NAMALWA (cell line): ENCODE measurements at regions not wholly inside any gene's neighbourhood (a gene's known extent, or its start where the extent isn't known, plus 50 kb on each side); places are given as distances from the start of the nearest gene placed in this dataset.

Source experiments
- DNase-seq: peaks from one replicate; pipeline ENCODE4 v3.0.0-alpha.2; 2015; ENCODE audit warnings: low spot score

- DNase-seq = no peak
Observed at GRCh38 chr15:39281094-39281493, 299.8 kb upstream of the THBS1 start.

DNA sequence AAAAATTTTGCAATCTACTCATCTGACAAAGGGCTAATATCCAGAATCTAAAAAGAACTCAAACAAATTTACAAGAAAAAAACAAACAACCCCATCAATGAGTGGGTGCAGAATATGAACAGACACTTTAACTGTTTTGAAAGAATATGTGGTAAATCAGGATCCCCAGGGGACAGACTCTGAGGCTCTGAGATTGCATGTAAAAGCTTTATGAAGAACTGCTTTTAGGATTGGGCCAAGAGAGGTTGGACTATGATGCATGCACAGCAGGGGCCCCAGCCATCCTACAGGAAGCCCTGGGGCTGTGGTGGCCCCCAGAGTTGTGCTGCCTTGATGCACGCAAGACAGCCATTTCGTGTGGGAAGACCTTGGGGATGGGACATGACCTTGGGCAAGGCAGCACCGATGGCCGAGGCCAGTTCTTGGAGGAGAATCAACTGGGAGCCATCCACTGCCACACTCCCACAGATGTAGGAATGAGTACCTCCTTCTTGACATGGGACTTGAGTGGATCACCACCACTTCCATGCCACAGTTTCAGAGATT, 298.1 kb upstream of the THBS1 start:
- DNase-seq = no peak

DNA sequence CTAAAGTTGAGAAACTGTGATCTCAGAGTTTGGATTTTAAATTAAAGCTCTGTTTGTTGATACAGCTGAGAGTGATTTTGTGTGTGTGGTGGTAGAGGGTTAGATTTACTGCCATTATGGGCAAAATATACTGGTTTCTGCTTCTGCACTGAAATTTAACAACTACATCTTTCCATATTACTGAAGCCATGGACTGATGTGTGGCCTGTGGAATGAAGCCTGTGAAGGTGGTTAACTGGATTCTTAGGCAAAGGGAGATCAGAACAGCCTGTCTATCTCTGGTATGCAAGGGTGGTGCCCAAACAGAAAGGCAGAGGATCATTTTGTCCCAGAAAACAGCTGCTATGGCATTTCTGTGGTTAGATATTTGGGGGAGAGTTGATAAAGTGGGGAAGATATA, 297.3 kb upstream of the THBS1 start:
- no peak for DNase-seq

DNA sequence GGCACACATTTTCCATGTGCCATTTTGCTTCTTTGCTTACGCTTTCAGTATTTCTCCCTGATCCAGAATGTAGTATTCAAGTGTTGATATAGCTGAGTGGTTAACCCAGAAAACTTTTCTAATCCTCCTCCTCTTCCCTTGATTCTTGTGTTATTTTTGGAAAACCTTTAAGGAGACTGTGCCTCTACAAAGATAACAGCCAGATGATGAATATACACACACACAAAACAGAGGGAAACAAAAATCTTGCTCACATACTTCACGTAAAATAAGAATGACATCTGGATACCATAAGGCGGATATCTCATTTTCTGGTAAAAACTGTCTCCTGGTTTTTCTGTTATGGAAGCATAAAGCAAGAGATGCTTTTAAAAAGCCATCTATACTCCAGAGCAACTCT, 295.8 kb upstream of the THBS1 start:
- no peak for DNase-seq

GRCh38 chr15:39285663-39286062, 295.2 kb upstream of the THBS1 start:
- DNase-seq = no peak

DNA sequence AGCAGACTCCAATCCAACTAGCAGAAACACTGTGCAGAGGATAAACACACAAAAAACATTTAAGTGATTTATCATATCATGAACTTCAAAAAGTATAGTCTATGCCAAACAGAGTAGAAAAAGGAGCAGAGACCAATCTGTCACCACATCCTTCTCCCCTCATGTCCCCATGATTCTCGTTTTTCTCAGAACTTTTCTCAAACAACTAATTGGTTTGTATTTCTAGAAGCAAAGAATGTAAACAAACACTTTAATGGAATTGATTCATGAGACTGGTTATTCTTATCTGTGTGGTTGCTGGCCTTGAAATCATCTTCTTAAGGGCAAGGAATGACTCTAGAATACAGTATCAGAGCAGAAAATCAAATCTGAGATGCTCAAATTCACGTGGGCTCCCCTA, 294.2 kb upstream of the THBS1 start:
- no peak for DNase-seq

- no peak for DNase-seq
Observed at GRCh38 chr15:39287322-39288195, 293.3 kb upstream of the THBS1 start.

DNA sequence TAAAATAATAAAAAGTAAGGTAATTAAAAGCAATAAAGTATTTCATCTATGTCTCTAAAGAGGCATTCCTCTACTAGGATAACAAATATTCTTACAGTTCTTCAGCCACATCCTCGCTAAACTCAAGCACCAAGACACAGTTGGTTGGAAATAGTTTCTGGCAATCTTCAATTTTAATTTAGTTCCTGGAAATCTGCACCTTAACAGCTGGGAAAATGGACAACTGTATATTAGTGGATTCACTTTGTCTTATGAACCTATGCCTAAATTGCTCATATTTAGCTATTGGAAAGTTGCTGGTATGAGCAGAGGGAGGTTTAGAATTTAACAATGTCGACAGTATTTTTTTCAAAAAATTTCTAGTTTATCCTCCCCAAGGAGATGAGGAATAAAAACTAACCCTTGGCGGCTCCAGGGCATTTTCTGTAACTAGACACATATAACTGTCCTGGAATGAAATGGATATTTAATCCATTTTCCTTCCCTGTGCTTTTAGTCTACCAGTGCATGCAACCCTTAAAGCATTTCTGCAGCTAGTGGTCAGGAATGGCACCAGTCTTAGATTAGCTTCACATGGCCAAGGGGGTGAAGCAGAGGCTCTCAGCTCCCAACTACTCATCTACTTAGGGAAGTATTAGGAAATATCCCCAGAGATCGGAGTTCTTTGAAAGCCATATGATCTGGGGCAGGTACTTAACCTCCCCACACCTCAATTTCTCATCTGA, 290.0 kb upstream of the THBS1 start:
- DNase-seq = no peak

DNA sequence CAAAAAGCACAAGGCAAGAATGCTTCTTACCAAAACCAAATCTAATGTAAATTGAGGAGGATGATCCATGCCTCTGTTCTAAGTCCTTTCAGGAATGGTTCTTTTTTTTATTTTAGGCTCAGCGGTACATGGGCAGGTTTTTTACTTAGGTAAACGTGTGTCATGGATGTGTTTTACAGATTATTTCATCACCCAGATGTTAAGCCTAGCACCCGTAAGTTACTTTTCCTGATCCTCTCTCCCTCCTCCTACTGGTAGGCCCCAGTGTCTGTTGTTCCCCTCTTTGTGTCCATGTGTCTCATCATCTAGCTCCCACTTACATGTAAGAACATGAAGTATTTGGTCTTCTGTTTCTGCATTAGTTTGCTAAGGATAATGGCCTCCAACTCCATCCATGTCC, 289.2 kb upstream of the THBS1 start:
- DNase-seq = no peak

- no peak for DNase-seq
Observed at GRCh38 chr15:39296955-39297354, 283.9 kb upstream of the THBS1 start.

DNA sequence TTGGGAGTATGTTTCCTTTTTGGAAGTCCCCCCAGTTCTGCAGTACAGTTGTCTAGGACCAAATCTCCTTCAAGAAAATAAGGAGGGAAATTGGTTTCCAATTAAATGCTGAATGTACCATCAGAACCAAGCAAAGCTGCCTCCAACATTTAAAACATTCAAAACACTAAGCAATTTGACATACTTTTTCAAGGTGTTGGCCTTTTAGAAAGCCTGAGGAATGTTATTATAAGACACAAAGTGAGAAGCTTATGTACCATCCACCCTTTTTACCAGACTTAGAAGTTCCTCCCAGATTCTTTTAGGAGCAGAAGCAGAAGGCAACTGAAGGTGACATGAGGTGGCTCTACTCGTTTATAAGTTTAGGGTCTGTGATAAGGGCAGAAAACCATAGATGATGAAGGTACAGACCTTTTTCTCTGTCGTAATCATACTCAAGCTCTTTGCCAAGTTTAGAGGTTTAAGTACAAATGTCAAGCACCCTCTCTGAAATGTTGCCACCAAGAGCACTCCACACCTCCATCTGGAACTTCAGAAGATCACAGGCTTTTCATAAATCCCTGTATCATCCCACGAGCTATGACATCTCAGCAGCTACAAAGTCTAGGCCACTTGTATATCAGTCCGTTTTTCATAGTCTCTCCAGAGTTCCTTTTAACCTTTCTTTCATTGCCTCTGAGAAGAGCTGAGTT, 282.5 kb upstream of the THBS1 start:
- no peak for DNase-seq

- no peak for DNase-seq
Observed at GRCh38 chr15:39299486-39300267, 281.2 kb upstream of the THBS1 start.

DNA sequence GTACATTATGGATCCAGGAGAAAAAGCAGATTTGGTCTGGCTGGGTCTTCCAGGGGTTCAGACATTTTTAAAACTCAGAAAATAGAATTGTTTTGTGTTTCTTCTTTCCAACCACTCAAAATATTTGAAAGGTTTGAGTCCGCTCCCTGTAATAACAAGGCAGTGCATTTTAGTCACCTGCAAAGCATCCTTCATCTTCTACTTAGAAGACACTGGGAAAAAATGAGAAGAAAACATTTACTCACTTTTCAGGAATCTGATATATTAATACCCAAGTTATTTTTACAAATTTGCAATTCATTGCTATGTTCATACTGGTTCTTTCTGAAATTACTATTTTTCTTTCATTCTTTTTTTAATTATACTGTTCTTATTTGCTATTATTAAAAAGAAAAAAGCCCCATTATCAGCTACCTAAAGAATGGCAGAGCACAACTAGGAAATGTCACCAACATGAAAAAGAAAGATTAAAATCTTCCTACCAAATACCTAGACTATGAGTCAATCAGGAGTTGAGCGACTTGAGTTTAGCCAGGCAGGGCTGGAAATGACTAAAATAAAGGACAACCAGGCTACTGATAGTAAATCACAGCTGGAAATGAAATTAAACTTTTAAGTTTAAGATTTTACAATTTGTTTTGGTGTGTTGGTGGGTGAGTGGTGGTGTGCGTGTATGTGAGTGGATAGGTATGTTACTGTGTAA, 280.3 kb upstream of the THBS1 start:
- DNase-seq = no peak

- DNase-seq = no peak
Observed at GRCh38 chr15:39301589-39301999, 279.3 kb upstream of the THBS1 start.

GRCh38 chr15:39302936-39303335, 277.9 kb upstream of the THBS1 start:
- no peak for DNase-seq

DNA sequence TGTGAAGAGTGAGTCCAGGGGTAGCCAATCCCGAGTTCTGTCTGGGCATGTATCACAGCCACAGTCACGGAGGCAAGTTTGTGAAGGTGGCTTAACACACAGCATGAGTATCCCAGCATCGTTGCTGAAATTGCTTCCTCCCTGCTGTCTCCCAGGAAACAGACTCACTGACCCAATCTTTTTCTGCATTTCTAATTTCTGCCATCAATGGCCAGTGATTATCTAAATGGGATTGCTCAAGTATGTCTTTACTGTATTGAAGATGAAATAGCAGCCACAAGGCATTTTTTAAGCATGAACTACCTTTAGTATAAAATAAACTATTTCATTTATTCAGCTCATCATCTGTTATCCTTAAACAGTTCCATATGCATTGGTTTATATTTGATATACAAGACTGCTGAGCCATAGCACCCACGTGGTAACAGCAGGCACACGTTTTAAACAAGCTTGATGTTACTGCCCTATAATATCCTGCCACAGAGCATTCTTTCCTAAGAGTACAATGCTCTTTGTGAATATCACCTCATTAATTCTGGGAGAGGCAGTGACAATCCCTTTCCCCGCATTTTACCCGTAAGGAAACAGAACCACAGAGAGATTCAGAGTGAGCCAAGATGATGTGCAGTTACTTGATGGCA, 276.6 kb upstream of the THBS1 start:
- DNase-seq = no peak

DNA sequence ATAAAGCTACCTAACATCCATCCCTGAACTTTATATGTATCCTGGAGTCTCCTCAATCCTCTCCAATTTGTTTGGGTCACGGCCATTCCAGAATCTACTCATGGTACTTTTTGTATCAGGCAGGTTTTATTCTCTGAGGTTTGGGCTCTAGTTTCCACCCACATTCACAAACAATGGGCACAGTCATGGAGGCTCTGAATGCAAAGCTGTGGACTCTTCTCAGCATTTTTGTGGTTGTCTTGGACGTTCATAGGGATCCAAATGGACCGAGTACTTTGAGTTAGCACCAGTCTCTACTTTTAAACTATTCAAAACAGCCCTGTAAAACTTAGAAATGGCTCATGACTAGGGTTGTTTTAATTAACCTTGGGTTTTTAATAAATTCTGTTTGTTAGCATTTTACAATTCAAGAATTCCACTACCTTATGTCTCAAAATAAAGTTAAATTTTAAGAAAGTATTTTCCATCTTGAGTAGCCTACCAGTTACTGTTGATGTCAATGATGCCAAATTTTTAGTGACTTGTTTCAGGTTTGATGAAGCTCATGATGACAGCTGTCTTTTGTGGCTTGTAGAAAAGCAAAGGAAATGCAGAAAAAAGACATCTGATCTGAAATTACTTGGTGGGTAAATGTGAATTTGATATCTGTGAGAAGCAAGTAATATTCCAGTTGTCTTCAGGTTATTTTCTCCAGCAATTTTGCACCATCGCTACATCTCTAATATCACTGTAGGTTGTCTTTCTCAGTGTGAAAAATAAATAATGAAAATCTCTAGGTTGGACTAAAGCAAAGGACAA, 275.7 kb upstream of the THBS1 start:
- DNase-seq = no peak

GRCh38 chr15:39310633-39311032, 270.2 kb upstream of the THBS1 start:
- DNase-seq = no peak

GRCh38 chr15:39312984-39313383, 267.9 kb upstream of the THBS1 start:
- DNase-seq = peak; percentile 22

- no peak for DNase-seq
Observed at GRCh38 chr15:39313467-39313866, 267.4 kb upstream of the THBS1 start.
